IMR-90 (cell line): ENCODE measurements at regions not wholly inside any gene's neighbourhood (a gene's known extent, or its start where the extent isn't known, plus 50 kb on each side); places are given as distances from the start of the nearest gene placed in this dataset.

Source experiments
- ATAC-seq: fragments of 200-7000 bp; cut with Tn5 transposase; 2 replicates; pipeline ENCODE4 v1.9.1; 2020; ENCODE audit warnings: low read depth, mild to moderate bottlenecking, moderate library complexity
- BruUV-seq: library from RNA; stranded (reverse); fragments of 400-500 nt; replicated peaks from 2 replicates; lab custom pipeline; 2021; lab: Mats Ljungman, UMichigan
- CTCF ChIA-PET: fragments of 300-600 bp; formaldehyde crosslinking; extraction: SDS; loops from one replicate; lab custom pipeline; 2021; ENCODE audit warnings: antibody characterized with exemption; lab: Yijun Ruan, JAX
- POLR2A ChIA-PET: fragments of 300-600 bp; sonication (Branson Sonifier 250); formaldehyde crosslinking; loops from one replicate; lab custom pipeline; 2022; ENCODE audit warnings: antibody characterized with exemption; ENCODE audit not compliant: unreplicated experiment; lab: Charles Lee
- DNase-seq: peaks from one replicate; pipeline ENCODE4 v3.0.0; 2013
- H2AFZ ChIP-seq: replicated peaks from 2 replicates; pipeline ENCODE3; 2013; ENCODE audit warnings: low read length, mild to moderate bottlenecking; ENCODE audit not compliant: poor library complexity
- H2AK5ac ChIP-seq: 2 replicates; pipeline ENCODE4 v1.6.1; 2013; ENCODE audit warnings: low read depth, low read length, inconsistent platforms
- H2AK9ac ChIP-seq: replicated peaks from 2 replicates; pipeline ENCODE3; 2013; ENCODE audit warnings: mild to moderate bottlenecking, low read depth, low read length, moderate library complexity; ENCODE audit not compliant: poor library complexity
- H2BK120ac ChIP-seq: 2 replicates; pipeline ENCODE4 v1.6.1; 2013; ENCODE audit warnings: low read depth, low read length, inconsistent platforms
- H2BK15ac ChIP-seq: 3 replicates; pipeline ENCODE4 v1.6.1; 2013; ENCODE audit warnings: low read depth, low read length, inconsistent platforms
- H2BK20ac ChIP-seq: 2 replicates; pipeline ENCODE4 v1.6.1; 2013; ENCODE audit warnings: low read depth, mild to moderate bottlenecking, inconsistent platforms, low read length, moderate library complexity
- H2BK5ac ChIP-seq: 2 replicates; pipeline ENCODE4 v1.6.1; 2013; ENCODE audit warnings: mild to moderate bottlenecking, low read depth, low read length, inconsistent platforms; ENCODE audit not compliant: poor library complexity, severe bottlenecking
- H3K14ac ChIP-seq: replicated peaks from 2 replicates; pipeline ENCODE4 v1.6.1; 2013; ENCODE audit warnings: low read depth, low read length, inconsistent platforms
- H3K18ac ChIP-seq: 2 replicates; pipeline ENCODE4 v1.6.1; 2013; ENCODE audit warnings: low read depth, low read length, control low read depth
- H3K23ac ChIP-seq: 2 replicates; pipeline ENCODE4 v1.6.1; 2013; ENCODE audit warnings: low read depth, low read length, inconsistent platforms
- H3K27ac ChIP-seq: 2 replicates; pipeline ENCODE4 v1.5.1; 2013; ENCODE audit warnings: mild to moderate bottlenecking, control low read depth, low read length; ENCODE audit not compliant: insufficient read depth
- H3K27me3 ChIP-seq: 2 replicates; pipeline ENCODE4 v1.6.1; 2013; ENCODE audit warnings: low read length; ENCODE audit not compliant: control insufficient read depth, insufficient read depth
- H3K36me3 ChIP-seq: 2 replicates; pipeline ENCODE4 v1.6.1; 2013; ENCODE audit warnings: low read length, mixed read lengths; ENCODE audit not compliant: control insufficient read depth, insufficient read depth
- H3K4ac ChIP-seq: 2 replicates; pipeline ENCODE4 v1.6.1; 2013; ENCODE audit warnings: low read depth, low read length, inconsistent platforms
- H3K4me1 ChIP-seq: 2 replicates; pipeline ENCODE4 v1.6.1; 2013; ENCODE audit warnings: low read length, mixed read lengths; ENCODE audit not compliant: control insufficient read depth, insufficient read depth
- H3K4me2 ChIP-seq: 2 replicates; pipeline ENCODE4 v1.6.1; 2013; ENCODE audit warnings: low read depth, mild to moderate bottlenecking, control low read depth, low read length, moderate library complexity
- H3K4me3 ChIP-seq: 2 replicates; pipeline ENCODE4 v1.5.1; 2013; ENCODE audit warnings: low read depth, mild to moderate bottlenecking, control low read depth, low read length, moderate library complexity; ENCODE audit not compliant: insufficient read depth
- H3K56ac ChIP-seq: 2 replicates; pipeline ENCODE4 v1.6.1; 2013; ENCODE audit warnings: low read length, inconsistent platforms; ENCODE audit not compliant: insufficient read depth; ENCODE audit errors: extremely low read depth
- H3K79me1 ChIP-seq, 2 experiments: 2 replicates each; pipeline ENCODE4 v1.6.1; 2013; ENCODE audit warnings: low read length in 2 of 2, inconsistent platforms in 1 of 2, low read depth in 1 of 2
- H3K9ac ChIP-seq: 2 replicates; pipeline ENCODE4 v1.6.1; 2013; ENCODE audit warnings: low read depth, low read length, control low read depth
- H3K9me1 ChIP-seq: 2 replicates; pipeline ENCODE4 v1.6.1; 2013; ENCODE audit warnings: low read length, inconsistent platforms; ENCODE audit not compliant: insufficient read depth
- H3K9me3 ChIP-seq: 2 replicates; pipeline ENCODE4 v1.6.1; 2013; ENCODE audit warnings: low read length; ENCODE audit not compliant: control insufficient read depth, insufficient read depth
- H4K20me1 ChIP-seq: 2 replicates; pipeline ENCODE4 v1.6.1; 2013; ENCODE audit warnings: low read length, inconsistent platforms; ENCODE audit not compliant: insufficient read depth
- H4K5ac ChIP-seq: 2 replicates; pipeline ENCODE4 v1.6.1; 2013; ENCODE audit warnings: mild to moderate bottlenecking, low read depth, low read length, control low read depth
- H4K8ac ChIP-seq, 2 experiments: 2 replicates each; pipeline ENCODE4 v1.6.1; 2013; ENCODE audit warnings: low read depth in 2 of 2, low read length in 2 of 2, control low read depth in 1 of 2, inconsistent platforms in 1 of 2
- H4K91ac ChIP-seq: 2 replicates; pipeline ENCODE4 v1.6.1; 2013; ENCODE audit warnings: low read depth, low read length, inconsistent platforms; ENCODE audit not compliant: insufficient read depth
- BHLHE40 ChIP-seq: fragments of 150-350 bp; IDR thresholded peaks from 2 replicates; pipeline ENCODE4 v1.6.1; 2016; ENCODE audit warnings: mild to moderate bottlenecking, low read depth, low read length
- NFE2L2 ChIP-seq: fragments of 150-350 bp; IDR thresholded peaks from 2 replicates; pipeline ENCODE4 v1.6.1; 2016; ENCODE audit warnings: low read depth, mild to moderate bottlenecking, low read length
- WGBS, 2 experiments: methylation state at CpG; one replicate each; pipeline versions ENCODE4 v1.1.5 to v1.1.7; 2013; ENCODE audit warnings: missing lambda C conversion rate in 2 of 2; ENCODE audit not compliant: insufficient read length in 1 of 2; ENCODE audit errors: extremely low coverage in 2 of 2; 5-methylcytosine and 5-hydroxymethylcytosine counted together
- dilution Hi-C: fragments of 300-500 bp; cut with HindIII; formaldehyde crosslinking; loops from one replicate; pipeline ENCODE4 v1.14.3; 2018; ENCODE audit warnings: low sequenced_read_pairs; ENCODE audit not compliant: unreplicated experiment
- in situ Hi-C: fragments of 300-500 bp; cut with MboI; formaldehyde crosslinking; loops from 3 replicates; pipeline ENCODE4 v1.14.3; 2019; ENCODE audit warnings: low sequenced_read_pairs, inconsistent platforms, mixed read lengths
- intact Hi-C: fragments of 100-400 bp; cut with micrococcal nuclease; formaldehyde crosslinking; loops from 2 replicates; pipeline ENCODE4 v1.10.0; 2022

DNA sequence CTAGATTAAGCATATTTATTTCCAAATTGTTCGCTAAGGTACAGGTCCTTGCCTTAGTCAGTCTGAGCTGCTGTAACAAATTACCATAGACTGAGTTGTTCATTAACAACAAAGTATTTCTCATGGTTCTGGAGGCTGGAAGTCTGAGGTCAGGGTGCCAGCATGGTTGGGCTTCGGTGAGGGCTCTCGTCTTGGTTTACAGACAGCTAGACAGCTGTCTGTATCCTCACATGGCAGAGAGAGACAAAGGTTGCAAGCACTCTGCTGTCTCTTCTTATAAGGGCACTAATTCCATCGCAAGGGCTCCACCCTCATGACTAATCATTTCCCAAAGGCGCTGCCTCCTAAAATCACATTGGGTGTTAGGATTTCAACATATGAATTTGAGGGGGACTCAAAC lies 115.3 kb upstream of the GMDS start:
- Histone ChIP-seq H3K14ac (no peak overlapping the region), H2AK5ac (no peak overlapping the region), H3K9me1 (no peaks in the 10 kb centered on the region), H3K4ac (no peak overlapping the region), H3K4me3 (no peak overlapping the region), H4K91ac (no peak overlapping the region), H2BK120ac (no peak overlapping the region), H4K20me1 (no peaks in the 10 kb centered on the region), H4K8ac (no peak overlapping the region), H3K27me3 (no peaks in the 10 kb centered on the region), H2BK20ac (no peak overlapping the region), H3K56ac (no peak overlapping the region), H3K79me1 (no peaks in the 10 kb centered on the region), H3K18ac (no peak overlapping the region), H3K4me1 (no peaks in the 10 kb centered on the region), H3K4me2 (no peak overlapping the region), H2BK15ac (no peak overlapping the region), H4K5ac (no peak overlapping the region), H2AFZ (no peak overlapping the region), H3K27ac (no peak overlapping the region), H3K36me3 (no peaks in the 10 kb centered on the region), H3K9ac (no peak overlapping the region), H3K23ac (no peak overlapping the region), H2BK5ac (no peak overlapping the region), H2AK9ac (no peak overlapping the region), H3K9me3 (no peaks in the 10 kb centered on the region)
- DNase-seq (no peak), ATAC-seq (no peak)
- BruUV-seq: no TSS peak
- 100% methylated on average over 2 of the region's 5 CpGs; no CpG with 5 or more reads in 1 of the 2 experiments for WGBS, 2 experiments
- ChIA-PET CTCF (no interaction called here), POLR2A (no interaction called here)
- TF ChIP-seq NFE2L2 (no peak), BHLHE40 (no peak)
- dilution Hi-C loops (no loop called here), intact Hi-C loops (no loop called here), in situ Hi-C loops (no loop called here)
